HCT116 (cell line): ENCODE measurements at regions not wholly inside any gene's neighbourhood (a gene's known extent, or its start where the extent isn't known, plus 50 kb on each side); places are given as distances from the start of the nearest gene placed in this dataset.

Experiments
- ATAC-seq: fragments of 200-7000 bp; cut with Tn5 transposase; 2 replicates; pipeline ENCODE4 v1.9.1; 2020; ENCODE audit warnings: mild to moderate bottlenecking, moderate library complexity
- BruUV-seq: library from RNA; stranded (reverse); fragments of 400-500 nt; replicated peaks from 2 replicates; lab custom pipeline; 2021; lab: Mats Ljungman, UMichigan
- CTCF ChIA-PET: fragments of 300-600 bp; sonication (Branson Sonifier 250); formaldehyde crosslinking; loops from one replicate; lab custom pipeline; 2021; ENCODE audit warnings: antibody characterized with exemption; lab: Charles Lee
- POLR2A ChIA-PET: fragments of 300-600, 350-600 bp; sonication (Branson Sonifier 250); formaldehyde crosslinking; loops from one replicate; lab custom pipeline; 2021; ENCODE audit warnings: antibody characterized with exemption; lab: Charles Lee
- RAD21 ChIA-PET, 2 experiments: fragments of 300-600 bp; sonication (Branson Sonifier 250); formaldehyde crosslinking; loops; one replicate each; lab custom pipeline; 2023; ENCODE audit warnings: low total read pairs in 2 of 2; ENCODE audit not compliant: uncharacterized antibody in 2 of 2, unreplicated experiment in 2 of 2, low non-redundant PET in 1 of 2; lab: Charles Lee
- DNase-seq: peaks from one replicate; pipeline ENCODE4 v3.0.0-alpha.2; 2010; ENCODE audit warnings: low read depth, low spot score
- H2AFZ ChIP-seq: fragments of 200-600 bp; shearing (Covaris generic), sonication (generic); 2 replicates; pipeline ENCODE4 v1.6.1; 2017; ENCODE audit warnings: low read depth, mixed run types, mixed read lengths, antibody characterized with exemption, low read length; ENCODE audit not compliant: poor library complexity, severe bottlenecking
- H3K27ac ChIP-seq: 2 replicates; pipeline ENCODE4 v1.5.1; 2012; ENCODE audit warnings: low read depth, low read length
- H3K27me3 ChIP-seq: fragments of 200-600 bp; sonication (generic); 2 replicates; pipeline ENCODE4 v1.6.1; 2016; ENCODE audit warnings: mixed run types, low read length, mixed read lengths; ENCODE audit not compliant: insufficient read depth
- H3K36me3 ChIP-seq, 2 experiments: fragments of 200-500 bp in 1 of 2; fragments of 200-600 bp in 1 of 2; sonication (Bioruptor generic) in 1 of 2; sonication (generic) in 1 of 2; 2 replicates each; pipeline versions ENCODE4 v1.5.1 to v1.6.1; 2014 to 2016; ENCODE audit warnings: low read length in 2 of 2, inconsistent platforms in 1 of 2, mixed read lengths in 1 of 2, mixed run types in 1 of 2; ENCODE audit not compliant: insufficient read depth in 2 of 2, control insufficient read depth in 1 of 2
- H3K4me1 ChIP-seq, 2 experiments: fragments of 200-600 bp in 1 of 2; sonication (generic) in 1 of 2; 2 replicates each; pipeline versions ENCODE4 v1.5.1 to v1.6.1; 2012 to 2017; ENCODE audit warnings: low read length in 2 of 2, inconsistent platforms in 1 of 2, mild to moderate bottlenecking in 1 of 2, mixed read lengths in 1 of 2, mixed run types in 1 of 2, moderate library complexity in 1 of 2; ENCODE audit not compliant: insufficient read depth in 2 of 2, control insufficient read depth in 1 of 2
- H3K4me2 ChIP-seq: fragments of 200-600 bp; sonication (generic); 2 replicates; pipeline ENCODE4 v1.6.1; 2017; ENCODE audit warnings: mixed run types, low read length, mixed read lengths
- H3K4me3 ChIP-seq, 2 experiments: fragments of 200-600 bp in 1 of 2; sonication (generic) in 1 of 2; replicated peaks in 1 of 2; 2 replicates each; pipeline ENCODE4 v1.5.1; 2011 to 2016; ENCODE audit warnings: low read length in 2 of 2, control low read depth in 1 of 2, low read depth in 1 of 2, mild to moderate bottlenecking in 1 of 2, mixed read lengths in 1 of 2, mixed run types in 1 of 2
- H3K79me2 ChIP-seq: fragments of 200-600 bp; sonication (generic); 2 replicates; pipeline ENCODE4 v1.6.1; 2017; ENCODE audit warnings: mild to moderate bottlenecking, mixed run types, low read length, moderate library complexity, mixed read lengths; ENCODE audit not compliant: insufficient read depth
- H3K9ac ChIP-seq: fragments of 200-600 bp; sonication (generic); 2 replicates; pipeline ENCODE4 v1.6.1; 2016; ENCODE audit warnings: low read length, mixed read lengths
- H3K9me2 ChIP-seq: fragments of 200-600 bp; sonication (generic), shearing (Covaris generic); 2 replicates; pipeline ENCODE4 v1.6.1; 2017; ENCODE audit warnings: mixed run types, mild to moderate bottlenecking, moderate library complexity; ENCODE audit not compliant: insufficient read depth
- H3K9me3 ChIP-seq, 2 experiments: fragments of 200-500 bp in 1 of 2; fragments of 200-600 bp in 1 of 2; sonication (Bioruptor generic) in 1 of 2; sonication (generic) in 1 of 2; 2 replicates each; pipeline ENCODE4 v1.6.1; 2014 to 2017; ENCODE audit warnings: low read length in 2 of 2, mixed read lengths in 2 of 2, inconsistent platforms in 1 of 2, low read depth in 1 of 2, mild to moderate bottlenecking in 1 of 2, mixed run types in 1 of 2, moderate library complexity in 1 of 2; ENCODE audit not compliant: control insufficient read depth in 1 of 2, insufficient read depth in 1 of 2
- H4K20me1 ChIP-seq: fragments of 200-600 bp; sonication (generic), shearing (Covaris generic); 2 replicates; pipeline ENCODE4 v1.6.1; 2017; ENCODE audit warnings: mixed run types, mild to moderate bottlenecking, moderate library complexity; ENCODE audit not compliant: insufficient read depth
- CBX3 ChIP-seq: IDR thresholded peaks from 2 replicates; pipeline ENCODE4 v1.6.1; 2012; ENCODE audit warnings: low read depth
- CEBPB ChIP-seq: IDR thresholded peaks from 2 replicates; pipeline ENCODE4 v1.6.1; 2012; ENCODE audit warnings: low read depth
- EGR1 ChIP-seq: IDR thresholded peaks from 2 replicates; pipeline ENCODE4 v1.6.1; 2012; ENCODE audit warnings: low read depth
- ELF1 ChIP-seq: IDR thresholded peaks from 2 replicates; pipeline ENCODE4 v1.6.1; 2012; ENCODE audit warnings: low read depth, borderline replicate concordance
- EZH2 ChIP-seq: fragments of 200-600 bp; sonication (generic); IDR thresholded peaks from 2 replicates; pipeline ENCODE4 v1.6.1; 2017; ENCODE audit warnings: antibody characterized with exemption, mixed run types
- EZH2phosphoT487 ChIP-seq: fragments of 200-600 bp; IDR thresholded peaks from 2 replicates; pipeline ENCODE4 v1.6.1; 2018; ENCODE audit warnings: antibody characterized with exemption, borderline replicate concordance
- FOSL1 ChIP-seq: IDR thresholded peaks from 2 replicates; pipeline ENCODE4 v1.6.1; 2012; ENCODE audit warnings: low read depth
- POLR2A ChIP-seq: IDR thresholded peaks from 2 replicates; pipeline ENCODE4 v1.7.0; 2011; ENCODE audit warnings: borderline replicate concordance; ENCODE audit not compliant: insufficient read depth, insufficient read length; ENCODE audit errors: extremely low read depth
- SRF ChIP-seq: IDR thresholded peaks from 2 replicates; pipeline ENCODE4 v1.6.1; 2012; ENCODE audit warnings: low read depth
- YY1 ChIP-seq: IDR thresholded peaks from 2 replicates; pipeline ENCODE4 v1.6.1; 2011; ENCODE audit warnings: low read length, low read depth, moderate library complexity, mild to moderate bottlenecking; ENCODE audit not compliant: insufficient replicate concordance; ENCODE audit errors: extremely low read depth
- ZNF274 ChIP-seq: fragments of 200-500 bp; sonication (Bioruptor generic); IDR thresholded peaks from 2 replicates; pipeline ENCODE4 v1.6.1; 2014; ENCODE audit warnings: mild to moderate bottlenecking, low read depth, low read length, inconsistent platforms
- intact Hi-C: fragments of 100-400 bp; cut with micrococcal nuclease; formaldehyde crosslinking; loops from 2 replicates; pipeline ENCODE4 v1.10.0; 2022
- TF ChIP-seq, protein P1 (sequence below), 3 experiments: fragments of 200-600 bp in 1 of 3; sonication (generic) in 1 of 3; IDR thresholded peaks in 2 of 3; conservative IDR thresholded peaks in 1 of 3; 2 replicates each; pipeline ENCODE4 v1.5.1; 2012 to 2017; ENCODE audit warnings: low read depth in 2 of 3, low read length in 2 of 3, antibody characterized with exemption in 1 of 3, borderline replicate concordance in 1 of 3, control low read depth in 1 of 3, mild to moderate bottlenecking in 1 of 3, mixed read lengths in 1 of 3, mixed run types in 1 of 3, moderate library complexity in 1 of 3; ENCODE audit not compliant: insufficient read depth in 1 of 3
- TF ChIP-seq, protein P2 (sequence below): IDR thresholded peaks from 2 replicates; pipeline ENCODE4 v1.6.1; 2011; ENCODE audit warnings: mild to moderate bottlenecking, low read length, moderate library complexity; ENCODE audit not compliant: insufficient replicate concordance; ENCODE audit errors: extremely low read depth

DNA sequence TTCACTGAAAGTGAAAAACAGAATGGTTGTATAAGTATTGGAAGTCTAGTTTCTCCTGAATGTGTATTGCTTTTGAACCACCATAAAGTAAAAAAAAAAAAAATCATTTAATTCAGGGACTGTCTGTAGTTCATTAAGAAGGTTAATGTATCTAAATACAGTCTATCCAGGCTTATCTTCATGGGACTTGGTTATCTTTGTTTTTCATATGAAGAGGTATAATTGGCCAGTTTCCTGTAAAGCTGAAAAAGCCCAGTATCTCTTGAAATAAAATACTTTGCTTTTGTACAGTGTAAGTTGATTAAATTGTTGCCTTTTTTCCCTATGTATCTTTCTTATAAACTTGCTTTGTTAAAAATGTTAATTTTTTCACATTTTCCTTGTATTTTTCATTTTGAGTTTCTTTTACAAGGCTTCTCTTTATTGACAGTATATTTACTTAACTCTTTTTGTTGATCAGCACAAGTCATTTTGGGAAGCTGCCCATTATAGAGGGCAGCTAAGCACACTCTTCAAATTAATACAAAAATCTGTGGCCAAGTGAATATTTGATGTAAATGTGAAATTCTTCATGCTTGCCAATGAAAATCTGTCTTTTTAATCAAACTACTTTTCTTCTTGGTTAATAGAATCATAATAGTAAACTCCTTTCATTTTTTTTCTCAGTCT, 156.0 kb downstream of the TMTC3 start:
- peak overlapping the region; percentile 52 for H3K4me2 ChIP-seq
- H3K4me3 ChIP-seq: no peak overlapping the region
- TF ChIP-seq ELF1 (no peak), POLR2A (no peak), CEBPB (no peak), EZH2phosphoT487 (no peak), SRF (no peak)
- RAD21 ChIA-PET: interaction anchor here in 1 of 2 experiments (0.6 kb wide), 1 partner anchor 95 kb away, joined by 3 read pairs; no protein-coding TSS in a partner anchor
- peak overlapping the region; percentile 77 for H2AFZ ChIP-seq
- H3K36me3 ChIP-seq: no peaks in the 10 kb centered on the region
- H3K9me2 ChIP-seq: no peaks in the 10 kb centered on the region; the same call in 1 of the 2 replicates
- 0 out of 2 replicates have a peak overlapping the region, but pooled peaks have one; percentile 13 for H3K9ac ChIP-seq
- H3K4me1 ChIP-seq: peaks cover 9 to 32% of the 10 kb centered on the region in 2 experiments; a peak in 3 of 4 replicates
- no peaks in the 10 kb centered on the region for H4K20me1 ChIP-seq
- no peak overlapping the region; the same call in 1 of the 2 replicates for H3K27ac ChIP-seq
- intact Hi-C loops: no loop called here
- CTCF ChIA-PET: no interaction called here
- H3K27me3 ChIP-seq: no peaks in the 10 kb centered on the region
- ATAC-seq (no peak), DNase-seq (no peak)
- no peaks in the 10 kb centered on the region for H3K9me3 ChIP-seq
- POLR2A ChIA-PET: interaction anchor here (1.4 kb wide), 1 partner anchor 11 kb away, joined by 3 read pairs; no protein-coding TSS in a partner anchor
- no TSS peak for BruUV-seq
- H3K79me2 ChIP-seq: no peaks in the 10 kb centered on the region

DNA sequence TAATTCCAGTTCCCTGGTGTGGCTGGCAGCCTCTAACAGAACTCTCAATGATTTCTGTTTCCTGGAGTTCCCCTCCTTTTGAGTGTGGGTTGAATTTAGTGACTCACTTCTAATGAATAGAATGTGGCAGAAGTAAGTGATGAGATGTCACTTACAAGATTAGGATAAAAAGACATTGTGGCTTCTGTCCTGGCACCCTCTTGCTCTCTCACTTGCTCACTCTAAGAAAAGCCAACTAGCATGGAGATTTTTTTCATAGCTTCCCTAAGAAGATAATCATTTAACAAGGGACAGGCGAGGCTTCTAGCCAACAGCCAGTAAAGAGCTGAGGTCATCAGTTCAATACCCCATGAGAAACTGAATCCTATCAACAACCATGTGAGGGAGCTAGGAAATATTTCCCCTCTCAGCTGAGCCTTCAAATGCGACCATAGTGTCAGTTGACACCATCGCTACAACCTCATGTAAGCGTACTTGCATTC, 156.7 kb downstream of the TMTC3 start:
- Histone ChIP-seq H3K4me3 (peak overlapping the region in 1 of 2 experiments; percentile 8; a peak in 2 of 4 replicates), H3K9me3 (no peaks in the 10 kb centered on the region), H4K20me1 (no peaks in the 10 kb centered on the region), H3K27ac (no peak overlapping the region; the same call in 1 of the 2 replicates), H3K27me3 (no peaks in the 10 kb centered on the region), H3K9me2 (no peaks in the 10 kb centered on the region; the same call in 1 of the 2 replicates), H3K79me2 (no peaks in the 10 kb centered on the region), H3K4me1 (peaks cover 9 to 32% of the 10 kb centered on the region in 2 experiments; a peak in 3 of 4 replicates), H3K36me3 (no peaks in the 10 kb centered on the region), H3K4me2 (peak overlapping the region; percentile 52), H3K9ac (0 out of 2 replicates have a peak overlapping the region, but pooled peaks have one; percentile 13), H2AFZ (peak overlapping the region; percentile 77)
- BruUV-seq: no TSS peak
- ATAC-seq: peak; percentile 82
- RAD21 ChIA-PET: interaction anchor here in 1 of 2 experiments (0.6 kb wide), 1 partner anchor 94 kb away, joined by 3 read pairs; no protein-coding TSS in a partner anchor
- CTCF ChIA-PET: no interaction called here
- peak; percentile 70 for DNase-seq
- POLR2A ChIA-PET: interaction anchor here (1.1 to 1.4 kb wide), 2 partner anchors 10 to 281 kb away, joined by 3 to 4 read pairs; partner anchors contain the start of gene KITLG
- intact Hi-C loops: no loop called here
- TF ChIP-seq ZNF274 (no peak), ELF1 (0 out of 2 replicates have a peak, but pooled peaks have one; percentile 28), CBX3 (peak; percentile 82), EZH2 (no peak), SRF (peak; percentile 57; the same call in 1 of the 2 replicates), YY1 (peak; percentile 26), EGR1 (peak; percentile 37; the same call in 1 of the 2 replicates), POLR2A (no peak), FOSL1 (peak; percentile 82)
- TF ChIP-seq, protein P1, sequence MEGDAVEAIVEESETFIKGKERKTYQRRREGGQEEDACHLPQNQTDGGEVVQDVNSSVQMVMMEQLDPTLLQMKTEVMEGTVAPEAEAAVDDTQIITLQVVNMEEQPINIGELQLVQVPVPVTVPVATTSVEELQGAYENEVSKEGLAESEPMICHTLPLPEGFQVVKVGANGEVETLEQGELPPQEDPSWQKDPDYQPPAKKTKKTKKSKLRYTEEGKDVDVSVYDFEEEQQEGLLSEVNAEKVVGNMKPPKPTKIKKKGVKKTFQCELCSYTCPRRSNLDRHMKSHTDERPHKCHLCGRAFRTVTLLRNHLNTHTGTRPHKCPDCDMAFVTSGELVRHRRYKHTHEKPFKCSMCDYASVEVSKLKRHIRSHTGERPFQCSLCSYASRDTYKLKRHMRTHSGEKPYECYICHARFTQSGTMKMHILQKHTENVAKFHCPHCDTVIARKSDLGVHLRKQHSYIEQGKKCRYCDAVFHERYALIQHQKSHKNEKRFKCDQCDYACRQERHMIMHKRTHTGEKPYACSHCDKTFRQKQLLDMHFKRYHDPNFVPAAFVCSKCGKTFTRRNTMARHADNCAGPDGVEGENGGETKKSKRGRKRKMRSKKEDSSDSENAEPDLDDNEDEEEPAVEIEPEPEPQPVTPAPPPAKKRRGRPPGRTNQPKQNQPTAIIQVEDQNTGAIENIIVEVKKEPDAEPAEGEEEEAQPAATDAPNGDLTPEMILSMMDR (IDR thresholded peaks at IDR 0.05 in 2 of 3, conservative IDR thresholded peaks at IDR 0.05 in 1 of 3; ENCODE audit: borderline replicate concordance in 1 of 3, insufficient read depth in 1 of 3, low read depth in 2 of 3, low read length in 2 of 3): no peak
- TF ChIP-seq, protein P2, sequence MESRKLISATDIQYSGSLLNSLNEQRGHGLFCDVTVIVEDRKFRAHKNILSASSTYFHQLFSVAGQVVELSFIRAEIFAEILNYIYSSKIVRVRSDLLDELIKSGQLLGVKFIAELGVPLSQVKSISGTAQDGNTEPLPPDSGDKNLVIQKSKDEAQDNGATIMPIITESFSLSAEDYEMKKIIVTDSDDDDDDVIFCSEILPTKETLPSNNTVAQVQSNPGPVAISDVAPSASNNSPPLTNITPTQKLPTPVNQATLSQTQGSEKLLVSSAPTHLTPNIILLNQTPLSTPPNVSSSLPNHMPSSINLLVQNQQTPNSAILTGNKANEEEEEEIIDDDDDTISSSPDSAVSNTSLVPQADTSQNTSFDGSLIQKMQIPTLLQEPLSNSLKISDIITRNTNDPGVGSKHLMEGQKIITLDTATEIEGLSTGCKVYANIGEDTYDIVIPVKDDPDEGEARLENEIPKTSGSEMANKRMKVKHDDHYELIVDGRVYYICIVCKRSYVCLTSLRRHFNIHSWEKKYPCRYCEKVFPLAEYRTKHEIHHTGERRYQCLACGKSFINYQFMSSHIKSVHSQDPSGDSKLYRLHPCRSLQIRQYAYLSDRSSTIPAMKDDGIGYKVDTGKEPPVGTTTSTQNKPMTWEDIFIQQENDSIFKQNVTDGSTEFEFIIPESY: no peak
